ENCODE measurements at regions not wholly inside any gene's neighbourhood (a gene's known extent, or its start where the extent isn't known, plus 50 kb on each side); places are given as distances from the start of the nearest gene placed in this dataset.

DNA sequence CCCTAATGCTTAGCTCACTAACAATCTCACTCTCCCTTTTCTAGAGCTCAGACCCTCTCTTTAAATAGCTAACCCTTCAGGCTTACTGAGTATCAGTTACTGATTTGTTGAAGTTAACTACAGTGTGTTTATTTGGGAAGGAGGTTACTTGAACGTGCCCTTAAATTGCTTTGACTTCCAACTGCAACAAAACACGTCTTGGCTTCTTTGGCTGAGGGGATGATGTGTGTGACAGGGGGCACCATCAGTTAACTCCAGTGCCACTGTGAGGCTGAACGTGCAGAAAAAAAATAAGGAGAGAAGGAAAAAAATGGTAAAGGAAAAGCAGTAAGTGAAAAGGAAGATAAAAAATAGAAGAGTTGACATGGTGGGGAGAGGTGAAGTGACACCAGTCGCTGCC lies 75.1 kb upstream of the NRIP1 start:
- Mint-ChIP-seq H3K9me3 (no peaks in the 10 kb centered on the region), H3K4me3 (no peak overlapping the region), H3K27me3 (ENCODE audit: low read depth) (0 out of 2 replicates have a peak, but pooled peaks cover 2% of the 10 kb centered on the region), H3K27ac (no peak overlapping the region; a peak in 1 of 7 replicates), H3K36me3 (ENCODE audit: insufficient read depth in 1 of 3, low read depth in 3 of 3) (no peaks in the 10 kb centered on the region), H3K4me1 (no peaks in the 10 kb centered on the region; a peak in 1 of 4 replicates)
- no peak overlapping the region for H4K5ac ChIP-seq (ENCODE audit: insufficient read length, low read depth, low read length)
- H3K79me1 ChIP-seq (ENCODE audit: insufficient read depth, low read depth, low read length, poor library complexity, severe bottlenecking): no peaks in the 10 kb centered on the region
- no peak overlapping the region for H3K23ac ChIP-seq (ENCODE audit: insufficient read length, low read depth, low read length)
- H4K91ac ChIP-seq (ENCODE audit: insufficient read length, low read depth, low read length): no peak overlapping the region
- H3K4me2 ChIP-seq (ENCODE audit: insufficient read depth, insufficient read length, low read length): no peak overlapping the region
- H3K9me3 ChIP-seq (ENCODE audit: control insufficient read depth, low read depth, low read length): no peaks in the 10 kb centered on the region
- H2BK12ac ChIP-seq (ENCODE audit: insufficient read length, low read depth, low read length): no peak overlapping the region
- no peak overlapping the region for H3K18ac ChIP-seq (ENCODE audit: insufficient read length, low read depth, low read length)
- H2AFZ ChIP-seq (ENCODE audit: low read length): no peak overlapping the region
- H2BK120ac ChIP-seq (ENCODE audit: low read depth, low read length, poor library complexity, severe bottlenecking): no peak overlapping the region
- H3K79me2 ChIP-seq (ENCODE audit: insufficient read depth, low read length): no peaks in the 10 kb centered on the region
- H2BK15ac ChIP-seq (ENCODE audit: low read depth, low read length): no peak overlapping the region
- H3T11ph ChIP-seq (ENCODE audit: low read length): no peak overlapping the region
- H2BK20ac ChIP-seq (ENCODE audit: low read depth, low read length, poor library complexity, severe bottlenecking): no peak overlapping the region
- no peaks in the 10 kb centered on the region for H3K4me1 ChIP-seq (ENCODE audit: insufficient read depth, low read length)
- H2BK5ac ChIP-seq (ENCODE audit: insufficient read length, low read length): no peak overlapping the region
- no peak overlapping the region for H3K4ac ChIP-seq (ENCODE audit: low read depth, low read length)
- no peaks in the 10 kb centered on the region for H4K20me1 ChIP-seq (ENCODE audit: control insufficient read depth, insufficient read depth, insufficient read length)
- no CpG with 5 or more reads among the region's 4 CpGs for WGBS (ENCODE audit: extremely low coverage, insufficient read length, low lambda C conversion rate)
- no peak overlapping the region for H3K56ac ChIP-seq (ENCODE audit: insufficient read length, low read depth, low read length)
- no peaks in the 10 kb centered on the region for H3K23me2 ChIP-seq (ENCODE audit: insufficient read length, low read depth, low read length, poor library complexity, severe bottlenecking)
- no peak overlapping the region for H3K14ac ChIP-seq (ENCODE audit: insufficient read depth, low read length)
- no peak overlapping the region for H3K27ac ChIP-seq (ENCODE audit: insufficient read length, low read depth, low read length)
- DNase-seq: no peak
- TF ChIP-seq, protein P1, sequence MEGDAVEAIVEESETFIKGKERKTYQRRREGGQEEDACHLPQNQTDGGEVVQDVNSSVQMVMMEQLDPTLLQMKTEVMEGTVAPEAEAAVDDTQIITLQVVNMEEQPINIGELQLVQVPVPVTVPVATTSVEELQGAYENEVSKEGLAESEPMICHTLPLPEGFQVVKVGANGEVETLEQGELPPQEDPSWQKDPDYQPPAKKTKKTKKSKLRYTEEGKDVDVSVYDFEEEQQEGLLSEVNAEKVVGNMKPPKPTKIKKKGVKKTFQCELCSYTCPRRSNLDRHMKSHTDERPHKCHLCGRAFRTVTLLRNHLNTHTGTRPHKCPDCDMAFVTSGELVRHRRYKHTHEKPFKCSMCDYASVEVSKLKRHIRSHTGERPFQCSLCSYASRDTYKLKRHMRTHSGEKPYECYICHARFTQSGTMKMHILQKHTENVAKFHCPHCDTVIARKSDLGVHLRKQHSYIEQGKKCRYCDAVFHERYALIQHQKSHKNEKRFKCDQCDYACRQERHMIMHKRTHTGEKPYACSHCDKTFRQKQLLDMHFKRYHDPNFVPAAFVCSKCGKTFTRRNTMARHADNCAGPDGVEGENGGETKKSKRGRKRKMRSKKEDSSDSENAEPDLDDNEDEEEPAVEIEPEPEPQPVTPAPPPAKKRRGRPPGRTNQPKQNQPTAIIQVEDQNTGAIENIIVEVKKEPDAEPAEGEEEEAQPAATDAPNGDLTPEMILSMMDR (conservative IDR thresholded peaks at IDR 0.05): no peak
- no peak overlapping the region for H4K8ac ChIP-seq (replicated peaks; ENCODE audit: insufficient read length, low read depth, low read length)
- no peak overlapping the region for H2AK5ac ChIP-seq (ENCODE audit: insufficient read length, low read length)
- no peak overlapping the region for H3K9ac ChIP-seq (ENCODE audit: extremely low read depth, insufficient read length, low read length)
- H3K27me3 ChIP-seq (ENCODE audit: insufficient read depth, low read length): no peaks in the 10 kb centered on the region
